DOHH2 (cell line): ENCODE measurements at regions not wholly inside any gene's neighbourhood (a gene's known extent, or its start where the extent isn't known, plus 50 kb on each side); places are given as distances from the start of the nearest gene placed in this dataset.

Experiments
- H3F3A ChIP-seq: fragments of 200-600 bp; sonication (generic), shearing (Covaris generic); 2 replicates; pipeline ENCODE4 v1.6.0; 2016; ENCODE audit warnings: antibody characterized with exemption, mild to moderate bottlenecking; ENCODE audit not compliant: control insufficient read depth, insufficient read depth
- H3K27ac ChIP-seq: fragments of 200-600 bp; sonication (generic); 2 replicates; pipeline ENCODE4 v1.5.1; 2014; ENCODE audit warnings: low read depth, mild to moderate bottlenecking, low read length, moderate library complexity
- H3K27me3 ChIP-seq: fragments of 200-600 bp; sonication (generic); 2 replicates; pipeline ENCODE4 v1.6.1; 2014; ENCODE audit warnings: mild to moderate bottlenecking, low read length, mixed read lengths; ENCODE audit not compliant: control insufficient read depth
- H3K36me3 ChIP-seq: fragments of 200-600 bp; sonication (generic); 2 replicates; pipeline ENCODE4 v1.6.1; 2014; ENCODE audit warnings: mild to moderate bottlenecking, low read length, moderate library complexity, mixed read lengths; ENCODE audit not compliant: control insufficient read depth
- H3K4me1 ChIP-seq: fragments of 200-600 bp; sonication (generic); 2 replicates; pipeline ENCODE4 v1.6.1; 2014; ENCODE audit warnings: mild to moderate bottlenecking, low read length, mixed read lengths; ENCODE audit not compliant: control insufficient read depth
- H3K4me2 ChIP-seq: fragments of 200-600 bp; sonication (generic); 2 replicates; pipeline ENCODE4 v1.6.0; 2014; ENCODE audit warnings: mild to moderate bottlenecking, low read length, moderate library complexity
- H3K4me3 ChIP-seq: fragments of 200-600 bp; sonication (generic); 2 replicates; pipeline ENCODE4 v1.5.1; 2014; ENCODE audit warnings: mild to moderate bottlenecking, low read length, mixed read lengths
- H3K79me2 ChIP-seq: fragments of 200-600 bp; sonication (generic); 2 replicates; pipeline ENCODE4 v1.6.1; 2014; ENCODE audit warnings: mild to moderate bottlenecking, low read length, mixed read lengths; ENCODE audit not compliant: control insufficient read depth
- H3K9me2 ChIP-seq: fragments of 200-600 bp; sonication (generic); replicated peaks from 2 replicates; pipeline ENCODE4 v1.6.1; 2014; ENCODE audit warnings: mild to moderate bottlenecking, low read length, mixed read lengths; ENCODE audit not compliant: control insufficient read depth
- H3K9me3 ChIP-seq: fragments of 200-600 bp; sonication (generic); 2 replicates; pipeline ENCODE4 v1.6.1; 2014; ENCODE audit warnings: antibody characterized with exemption, low read length, mixed read lengths; ENCODE audit not compliant: control insufficient read depth, insufficient read depth
- H4K20me1 ChIP-seq: fragments of 200-600 bp; sonication (generic); 2 replicates; pipeline ENCODE4 v1.6.0; 2014; ENCODE audit warnings: low read depth, mild to moderate bottlenecking, antibody characterized with exemption, low read length, moderate library complexity; ENCODE audit not compliant: control insufficient read depth, insufficient read depth
- EZH2phosphoT487 ChIP-seq: fragments of 200-600 bp; sonication (generic); IDR thresholded peaks from 2 replicates; pipeline ENCODE4 v1.6.1; 2017; ENCODE audit warnings: borderline replicate concordance, mild to moderate bottlenecking, antibody characterized with exemption, low read length, moderate library complexity, mixed read lengths
- TF ChIP-seq, protein P1 (sequence below): fragments of 200-600 bp; sonication (generic); IDR thresholded peaks from one replicate; pipeline ENCODE4 v1.5.1; 2014; ENCODE audit warnings: antibody characterized with exemption, mild to moderate bottlenecking, low read depth, low read length; ENCODE audit not compliant: poor library complexity, severe bottlenecking

DNA sequence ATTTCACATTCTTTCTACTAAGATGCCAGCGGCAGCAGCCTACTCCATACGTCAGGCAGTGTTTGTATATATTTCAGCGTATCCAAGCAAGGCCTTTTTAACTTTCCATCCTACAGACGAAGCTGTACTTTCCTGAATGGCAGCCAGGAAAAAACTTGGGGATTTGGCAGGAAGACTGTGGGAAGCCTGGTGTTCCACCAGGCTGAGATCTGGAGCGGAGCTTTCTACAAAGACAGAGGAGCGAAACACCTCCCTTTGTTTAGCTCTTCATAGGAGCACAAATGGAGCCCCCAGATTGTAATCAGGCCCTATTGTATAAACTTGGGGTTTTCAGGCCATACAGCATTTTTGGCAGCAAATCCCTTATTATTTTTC, 143.8 kb downstream of the TES start:
- TF ChIP-seq, protein P1, sequence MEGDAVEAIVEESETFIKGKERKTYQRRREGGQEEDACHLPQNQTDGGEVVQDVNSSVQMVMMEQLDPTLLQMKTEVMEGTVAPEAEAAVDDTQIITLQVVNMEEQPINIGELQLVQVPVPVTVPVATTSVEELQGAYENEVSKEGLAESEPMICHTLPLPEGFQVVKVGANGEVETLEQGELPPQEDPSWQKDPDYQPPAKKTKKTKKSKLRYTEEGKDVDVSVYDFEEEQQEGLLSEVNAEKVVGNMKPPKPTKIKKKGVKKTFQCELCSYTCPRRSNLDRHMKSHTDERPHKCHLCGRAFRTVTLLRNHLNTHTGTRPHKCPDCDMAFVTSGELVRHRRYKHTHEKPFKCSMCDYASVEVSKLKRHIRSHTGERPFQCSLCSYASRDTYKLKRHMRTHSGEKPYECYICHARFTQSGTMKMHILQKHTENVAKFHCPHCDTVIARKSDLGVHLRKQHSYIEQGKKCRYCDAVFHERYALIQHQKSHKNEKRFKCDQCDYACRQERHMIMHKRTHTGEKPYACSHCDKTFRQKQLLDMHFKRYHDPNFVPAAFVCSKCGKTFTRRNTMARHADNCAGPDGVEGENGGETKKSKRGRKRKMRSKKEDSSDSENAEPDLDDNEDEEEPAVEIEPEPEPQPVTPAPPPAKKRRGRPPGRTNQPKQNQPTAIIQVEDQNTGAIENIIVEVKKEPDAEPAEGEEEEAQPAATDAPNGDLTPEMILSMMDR, result no peak
- TF ChIP-seq EZH2phosphoT487, result no peak
- Histone ChIP-seq H4K20me1 (no peaks in the 10 kb centered on the region), H3K9me3 (no peaks in the 10 kb centered on the region), H3K9me2 (no peaks in the 10 kb centered on the region), H3K4me2 (no peak overlapping the region), H3F3A (no peaks in the 10 kb centered on the region), H3K4me3 (no peak overlapping the region), H3K79me2 (no peaks in the 10 kb centered on the region), H3K36me3 (no peaks in the 10 kb centered on the region), H3K27ac (no peak overlapping the region), H3K4me1 (no peaks in the 10 kb centered on the region), H3K27me3 (peaks cover 6% of the 10 kb centered on the region; the same call in 1 of the 2 replicates)

DNA sequence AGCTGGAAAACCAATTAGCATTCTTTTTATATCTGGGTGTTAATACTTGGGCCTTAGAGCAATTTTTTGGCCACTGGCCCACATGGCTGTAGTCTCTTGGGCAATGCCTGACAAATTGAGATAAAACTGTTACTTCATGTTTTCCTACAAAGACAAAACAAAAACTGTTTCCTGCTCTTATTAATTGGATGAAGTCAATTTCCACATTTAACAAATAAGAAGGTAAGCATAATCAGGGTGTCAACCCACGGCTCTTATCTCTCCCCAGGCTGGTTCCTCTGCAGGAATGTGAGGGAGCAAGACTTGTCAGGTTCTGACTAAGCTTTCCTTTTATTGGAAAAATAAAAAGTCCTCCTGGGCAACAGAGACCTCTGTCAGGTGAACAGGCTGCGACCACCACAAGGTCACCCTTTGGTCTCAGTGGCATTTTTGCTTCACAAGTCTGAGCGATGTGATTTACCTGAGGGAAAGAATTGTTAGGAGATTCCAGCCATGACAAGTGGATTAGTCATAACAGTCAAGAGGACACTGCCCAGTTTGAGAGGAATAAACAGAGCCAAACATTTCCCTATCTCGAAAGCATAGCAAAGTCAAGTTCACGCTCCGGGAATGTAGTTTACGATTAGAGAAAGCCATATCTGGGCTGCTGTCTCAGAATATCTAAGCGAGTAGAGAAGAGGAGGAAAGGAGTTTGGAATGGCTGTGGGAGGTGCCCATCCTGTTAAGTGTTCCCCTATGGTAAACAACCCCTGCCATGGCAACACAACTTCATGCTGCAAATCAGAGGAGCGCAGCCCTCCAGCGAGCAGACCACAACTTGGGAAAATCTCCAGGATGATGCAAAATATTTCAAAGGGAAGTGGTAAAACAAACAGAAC, 144.4 kb downstream of the TES start:
- H3K36me3 ChIP-seq, result no peaks in the 10 kb centered on the region
- H3K27me3 ChIP-seq, result peaks cover 6% of the 10 kb centered on the region; the same call in 1 of the 2 replicates
- H3K79me2 ChIP-seq, result no peaks in the 10 kb centered on the region
- H3K9me2 ChIP-seq, result no peaks in the 10 kb centered on the region
- H3F3A ChIP-seq, result no peaks in the 10 kb centered on the region
- H3K4me2 ChIP-seq, result no peak overlapping the region
- TF ChIP-seq EZH2phosphoT487, result no peak
- TF ChIP-seq, protein P1, result no peak
- H3K4me3 ChIP-seq, result no peak overlapping the region
- H3K27ac ChIP-seq, result no peak overlapping the region
- no peaks in the 10 kb centered on the region for H3K9me3 ChIP-seq
- no peaks in the 10 kb centered on the region for H3K4me1 ChIP-seq
- H4K20me1 ChIP-seq, result no peaks in the 10 kb centered on the region

DNA sequence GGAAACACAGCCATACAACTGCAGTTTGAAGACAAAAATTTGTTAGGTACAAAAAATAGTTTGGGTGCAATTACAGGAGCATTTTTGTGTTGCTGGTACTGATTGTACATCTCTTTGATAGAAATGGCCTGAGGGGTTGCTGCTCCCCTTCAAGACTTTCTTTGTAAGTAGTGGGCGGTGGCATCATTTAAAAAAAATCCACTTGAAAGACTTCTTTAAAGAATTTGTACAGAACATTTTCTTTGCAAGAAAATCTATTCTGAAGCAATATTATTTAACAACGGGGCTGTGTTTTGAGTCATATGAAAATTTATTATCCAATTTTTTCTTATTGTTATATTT, 144.1 kb upstream of the CAV2 start:
- Histone ChIP-seq H3K27ac (no peak overlapping the region), H3K9me2 (no peaks in the 10 kb centered on the region), H3F3A (no peaks in the 10 kb centered on the region), H3K27me3 (peaks cover 6% of the 10 kb centered on the region; the same call in 1 of the 2 replicates), H4K20me1 (no peaks in the 10 kb centered on the region), H3K79me2 (no peaks in the 10 kb centered on the region), H3K4me3 (no peak overlapping the region), H3K4me1 (no peaks in the 10 kb centered on the region), H3K4me2 (no peak overlapping the region), H3K36me3 (no peaks in the 10 kb centered on the region), H3K9me3 (no peaks in the 10 kb centered on the region)
- TF ChIP-seq, protein P1, result no peak
- no peak for TF ChIP-seq EZH2phosphoT487
